ENCODE measurements at regions not wholly inside any gene's neighbourhood (a gene's known extent, or its start where the extent isn't known, plus 50 kb on each side); places are given as distances from the start of the nearest gene placed in this dataset.

DNA sequence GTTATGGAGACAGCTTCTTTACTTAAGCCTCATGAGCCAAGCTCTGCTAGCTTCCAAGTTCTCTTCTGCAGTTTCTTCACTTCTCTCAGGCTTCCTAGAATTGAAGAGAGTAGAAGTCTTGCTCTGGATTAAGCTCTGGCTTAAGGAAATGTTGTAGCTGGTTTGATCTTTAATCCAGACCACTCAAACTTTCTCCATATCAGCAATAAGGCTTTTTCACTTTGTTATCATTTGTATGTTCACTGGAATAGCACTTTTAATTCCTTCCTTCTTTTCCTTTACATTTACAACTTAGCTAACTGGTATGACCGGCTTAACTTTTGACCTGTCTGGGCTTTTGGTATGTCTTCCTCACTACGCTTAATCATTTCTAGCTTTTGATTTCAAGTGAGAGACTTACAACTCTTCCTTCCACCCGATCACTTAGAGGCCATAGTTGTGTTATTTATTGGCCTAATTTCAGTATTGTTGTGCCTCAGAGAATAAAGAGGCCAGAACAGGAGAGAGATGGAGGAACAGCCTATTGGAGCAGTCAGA lies 236.6 kb upstream of the BMP2 start:
- TF ChIP-seq CTCF (IDR thresholded peaks at IDR 0.05; ENCODE audit: low read depth, low read length, missing input control) (no peak), HNF4A (conservative IDR thresholded peaks at IDR 0.05) (no peak), GABPA (IDR thresholded peaks at IDR 0.05 in 1 of 2, conservative IDR thresholded peaks at IDR 0.05 in 1 of 2) (no peak)
- TF ChIP-seq, protein P1, sequence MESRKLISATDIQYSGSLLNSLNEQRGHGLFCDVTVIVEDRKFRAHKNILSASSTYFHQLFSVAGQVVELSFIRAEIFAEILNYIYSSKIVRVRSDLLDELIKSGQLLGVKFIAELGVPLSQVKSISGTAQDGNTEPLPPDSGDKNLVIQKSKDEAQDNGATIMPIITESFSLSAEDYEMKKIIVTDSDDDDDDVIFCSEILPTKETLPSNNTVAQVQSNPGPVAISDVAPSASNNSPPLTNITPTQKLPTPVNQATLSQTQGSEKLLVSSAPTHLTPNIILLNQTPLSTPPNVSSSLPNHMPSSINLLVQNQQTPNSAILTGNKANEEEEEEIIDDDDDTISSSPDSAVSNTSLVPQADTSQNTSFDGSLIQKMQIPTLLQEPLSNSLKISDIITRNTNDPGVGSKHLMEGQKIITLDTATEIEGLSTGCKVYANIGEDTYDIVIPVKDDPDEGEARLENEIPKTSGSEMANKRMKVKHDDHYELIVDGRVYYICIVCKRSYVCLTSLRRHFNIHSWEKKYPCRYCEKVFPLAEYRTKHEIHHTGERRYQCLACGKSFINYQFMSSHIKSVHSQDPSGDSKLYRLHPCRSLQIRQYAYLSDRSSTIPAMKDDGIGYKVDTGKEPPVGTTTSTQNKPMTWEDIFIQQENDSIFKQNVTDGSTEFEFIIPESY (IDR thresholded peaks at IDR 0.05): no peak
- TF ChIP-seq, protein P2, sequence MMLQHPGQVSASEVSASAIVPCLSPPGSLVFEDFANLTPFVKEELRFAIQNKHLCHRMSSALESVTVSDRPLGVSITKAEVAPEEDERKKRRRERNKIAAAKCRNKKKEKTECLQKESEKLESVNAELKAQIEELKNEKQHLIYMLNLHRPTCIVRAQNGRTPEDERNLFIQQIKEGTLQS (IDR thresholded peaks at IDR 0.05): no peak
